SK-N-SH (cell line): ENCODE measurements at regions not wholly inside any gene's neighbourhood (a gene's known extent, or its start where the extent isn't known, plus 50 kb on each side); places are given as distances from the start of the nearest gene placed in this dataset.

Experiments used
- CTCF ChIA-PET: fragments of 300-600, 350-600 bp; formaldehyde crosslinking; extraction: SDS; loops from one replicate; lab custom pipeline; 2021; lab: Yijun Ruan, JAX
- POLR2A ChIA-PET: fragments of 350-600 bp; sonication (Branson Sonifier 250); formaldehyde crosslinking; extraction: SDS; loops from one replicate; lab custom pipeline; 2020; ENCODE audit warnings: antibody characterized with exemption, inconsistent platforms; lab: Yijun Ruan, JAX
- DNase-seq: peaks from one replicate; pipeline ENCODE4 v3.0.0; 2012
- H2AFZ ChIP-seq: fragments of 200-600 bp; sonication (generic); 2 replicates; pipeline ENCODE4 v1.8.1; 2016; ENCODE audit warnings: antibody characterized with exemption, mild to moderate bottlenecking, low read depth
- H3F3A ChIP-seq: fragments of 200-600 bp; sonication (generic); replicated peaks from 2 replicates; pipeline ENCODE3; 2016; ENCODE audit warnings: antibody characterized with exemption, mild to moderate bottlenecking; ENCODE audit not compliant: insufficient read depth
- H3K27ac ChIP-seq, 2 experiments: fragments of 200-500 bp in 1 of 2; fragments of 200-600 bp in 1 of 2; sonication (Bioruptor generic) in 1 of 2; sonication (generic), shearing (Covaris generic) in 1 of 2; 2 replicates each; pipeline versions ENCODE4 v1.5.1 to v1.6.1; 2014 to 2016; ENCODE audit warnings: low read depth in 2 of 2, inconsistent platforms in 1 of 2, low read length in 1 of 2, mild to moderate bottlenecking in 1 of 2, mixed read lengths in 1 of 2
- H3K27me3 ChIP-seq: fragments of 200-600 bp; sonication (generic), shearing (Covaris generic); 2 replicates; pipeline ENCODE4 v1.6.1; 2016; ENCODE audit warnings: mixed run types; ENCODE audit not compliant: insufficient read depth
- H3K36me3 ChIP-seq, 2 experiments: fragments of 200-500 bp in 1 of 2; fragments of 200-600 bp in 1 of 2; sonication (Bioruptor generic) in 1 of 2; sonication (generic) in 1 of 2; replicated peaks in 1 of 2; 2 replicates each; pipeline versions ENCODE3 to v1.5.1; 2014 to 2016; ENCODE audit warnings: low read length in 1 of 2, mild to moderate bottlenecking in 1 of 2; ENCODE audit not compliant: insufficient read depth in 2 of 2, control insufficient read depth in 1 of 2
- H3K4me1 ChIP-seq, 2 experiments: fragments of 200-500 bp in 1 of 2; fragments of 200-600 bp in 1 of 2; sonication (Bioruptor generic) in 1 of 2; sonication (generic), shearing (Covaris generic) in 1 of 2; 2 replicates each; pipeline versions ENCODE4 v1.5.1 to v1.6.1; 2014 to 2016; ENCODE audit warnings: low read depth in 1 of 2, low read length in 1 of 2, mixed run types in 1 of 2; ENCODE audit not compliant: insufficient read depth in 2 of 2, control insufficient read depth in 1 of 2
- H3K4me2 ChIP-seq: fragments of 200-600 bp; sonication (generic), shearing (Covaris generic); 2 replicates; pipeline ENCODE4 v1.6.1; 2017; ENCODE audit warnings: mixed run types
- H3K4me3 ChIP-seq, 2 experiments: fragments of 200-500 bp in 1 of 2; fragments of 200-600 bp in 1 of 2; sonication (Bioruptor generic) in 1 of 2; sonication (generic), shearing (Covaris generic) in 1 of 2; 2 replicates each; pipeline versions ENCODE4 v1.5.1 to v1.8.1; 2014 to 2016; ENCODE audit warnings: low read depth in 2 of 2, inconsistent platforms in 1 of 2, low read length in 1 of 2, mild to moderate bottlenecking in 1 of 2, mixed read lengths in 1 of 2, moderate library complexity in 1 of 2
- H3K79me2 ChIP-seq: fragments of 200-600 bp; sonication (generic); 2 replicates; pipeline ENCODE4 v1.8.1; 2017; ENCODE audit warnings: mild to moderate bottlenecking; ENCODE audit not compliant: insufficient read depth
- H3K9ac ChIP-seq: fragments of 200-600 bp; sonication (generic); 2 replicates; pipeline ENCODE4 v1.6.1; 2017; ENCODE audit warnings: mixed run types
- H3K9me2 ChIP-seq: fragments of 200-600 bp; sonication (generic); 2 replicates; pipeline ENCODE4 v1.6.1; 2017; ENCODE audit warnings: mixed run types
- H3K9me3 ChIP-seq: fragments of 200-600 bp; sonication (generic); 2 replicates; pipeline ENCODE4 v1.6.1; 2017; ENCODE audit warnings: mixed run types, mild to moderate bottlenecking, moderate library complexity
- H4K20me1 ChIP-seq: fragments of 200-600 bp; sonication (generic); 2 replicates; pipeline ENCODE4 v1.6.1; 2017; ENCODE audit warnings: mild to moderate bottlenecking, mixed run types; ENCODE audit not compliant: insufficient read depth
- ELF1 ChIP-seq: IDR thresholded peaks from 2 replicates; pipeline ENCODE4 v1.4.0; 2012
- EP300 ChIP-seq, 2 experiments: IDR thresholded peaks; 2 replicates each; pipeline versions ENCODE4 v1.4.0 to v1.6.1; 2012; ENCODE audit warnings: borderline replicate concordance in 1 of 2, low read depth in 1 of 2, low read length in 1 of 2
- EZH2phosphoT487 ChIP-seq: fragments of 200-600 bp; sonication (generic); IDR thresholded peaks from 2 replicates; pipeline ENCODE4 v1.6.1; 2017; ENCODE audit warnings: low read depth, mixed run types, mild to moderate bottlenecking, antibody characterized with exemption, moderate library complexity, borderline replicate concordance
- FOXM1 ChIP-seq: IDR thresholded peaks from 2 replicates; pipeline ENCODE4 v1.4.0; 2012; ENCODE audit warnings: low read depth, mild to moderate bottlenecking
- GABPA ChIP-seq: IDR thresholded peaks from 2 replicates; pipeline ENCODE4 v1.4.0; 2012; ENCODE audit warnings: low read depth, mild to moderate bottlenecking
- GATA2 ChIP-seq: sonication (generic); formaldehyde crosslinking; IDR thresholded peaks from 2 replicates; pipeline ENCODE4 v1.5.0; 2020; ENCODE audit warnings: mild to moderate bottlenecking, missing genetic modification reagents
- JUND ChIP-seq: IDR thresholded peaks from 2 replicates; pipeline ENCODE4 v1.4.0; 2012
- MAX ChIP-seq: IDR thresholded peaks from 2 replicates; pipeline ENCODE4 v1.4.0; 2012; ENCODE audit warnings: low read depth
- MEF2A ChIP-seq: IDR thresholded peaks from 2 replicates; pipeline ENCODE4 v1.4.0; 2012; ENCODE audit warnings: low read depth, borderline replicate concordance
- NFIC ChIP-seq: IDR thresholded peaks from 2 replicates; pipeline ENCODE4 v1.4.0; 2012; ENCODE audit warnings: borderline replicate concordance
- NRF1 ChIP-seq: IDR thresholded peaks from 2 replicates; pipeline ENCODE4 v1.6.1; 2012; ENCODE audit warnings: low read depth, mild to moderate bottlenecking, low read length
- PBX3 ChIP-seq: IDR thresholded peaks from 2 replicates; pipeline ENCODE4; 2012
- REST ChIP-seq: IDR thresholded peaks from 2 replicates; pipeline ENCODE4 v1.6.1; 2012; ENCODE audit warnings: mild to moderate bottlenecking, low read depth, low read length, moderate library complexity
- RFX5 ChIP-seq: IDR thresholded peaks from 2 replicates; pipeline ENCODE4 v1.6.1; 2012; ENCODE audit warnings: mild to moderate bottlenecking, improper control_type of control experiment, low read length
- RXRA ChIP-seq: IDR thresholded peaks from 2 replicates; pipeline ENCODE4 v1.4.0; 2012; ENCODE audit warnings: low read depth, mild to moderate bottlenecking, borderline replicate concordance
- SIN3A ChIP-seq: IDR thresholded peaks from 2 replicates; pipeline ENCODE4 v1.6.1; 2012; ENCODE audit warnings: low read depth, mild to moderate bottlenecking, low read length, moderate library complexity, borderline replicate concordance
- TCF12 ChIP-seq: IDR thresholded peaks from 2 replicates; pipeline ENCODE4 v1.4.0; 2012
- USF1 ChIP-seq: IDR thresholded peaks from 2 replicates; pipeline ENCODE4 v1.4.0; 2012; ENCODE audit warnings: low read depth, borderline replicate concordance
- WGBS: methylation state at CpG from one replicate; pipeline ENCODE4 v1.1.6; 2017; ENCODE audit warnings: low lambda C conversion rate; 5-methylcytosine and 5-hydroxymethylcytosine counted together
- TF ChIP-seq, protein P1 (sequence below): fragments of 150-350 bp; IDR thresholded peaks from 2 replicates; pipeline ENCODE4 v1.6.1; 2017; ENCODE audit warnings: antibody characterized with exemption, low read length, low read depth, borderline replicate concordance

DNA sequence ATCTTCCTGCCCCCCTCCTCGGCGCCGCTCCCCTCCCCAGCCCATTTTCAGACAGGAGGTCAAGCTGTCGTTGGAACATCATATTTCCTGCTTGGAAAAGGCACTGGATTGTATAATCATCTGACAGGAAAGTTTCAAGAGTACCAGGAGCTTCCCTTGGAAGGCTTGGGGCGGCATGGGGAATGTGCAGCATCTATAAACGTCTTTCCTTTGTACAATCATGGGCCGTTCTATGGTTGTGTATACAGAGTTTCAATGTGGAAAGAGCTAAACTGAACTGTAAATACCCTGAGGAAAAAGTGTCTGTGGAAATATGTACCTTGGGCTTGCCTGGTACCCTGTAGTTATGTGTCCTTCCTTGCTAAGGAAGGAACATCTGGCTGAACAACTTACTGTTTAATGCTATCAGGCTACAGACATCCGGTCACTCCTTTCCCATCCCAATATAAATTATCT lies 368.1 kb upstream of the ADGRL2 start:
- H2AFZ ChIP-seq: no peak overlapping the region
- no peak overlapping the region for H3K9ac ChIP-seq
- no peaks in the 10 kb centered on the region for H4K20me1 ChIP-seq
- no peaks in the 10 kb centered on the region for H3K9me2 ChIP-seq
- no peak for TF ChIP-seq GATA2 (CRISPR knock-in tag)
- no peak for TF ChIP-seq PBX3
- no peak for TF ChIP-seq ELF1
- no peak for TF ChIP-seq MAX
- no peak for TF ChIP-seq TCF12
- no peak for TF ChIP-seq GABPA
- no peaks in the 10 kb centered on the region for H3F3A ChIP-seq
- H3K27ac ChIP-seq: no peak overlapping the region
- no peaks in the 10 kb centered on the region for H3K27me3 ChIP-seq
- H3K4me1 ChIP-seq: peaks cover 0 to 8% of the 10 kb centered on the region in 2 experiments; a peak in 2 of 4 replicates
- no peak overlapping the region for H3K4me3 ChIP-seq
- H3K4me2 ChIP-seq: no peak overlapping the region
- no peaks in the 10 kb centered on the region for H3K36me3 ChIP-seq
- CTCF ChIA-PET: no interaction called here
- DNase-seq: no peak
- no peaks in the 10 kb centered on the region for H3K79me2 ChIP-seq
- WGBS: 83% methylated on average over 8 of the region's 8 CpGs
- POLR2A ChIA-PET: no interaction called here
- H3K9me3 ChIP-seq: no peaks in the 10 kb centered on the region

GRCh38 chr1:81432059-81432458 lies 368.7 kb upstream of the ADGRL2 start:
- Histone ChIP-seq H3K4me1 (peaks cover 0 to 8% of the 10 kb centered on the region in 2 experiments; a peak in 2 of 4 replicates), H3K79me2 (no peaks in the 10 kb centered on the region), H3K27ac (no peak overlapping the region; a peak in 1 of 4 replicates), H3K27me3 (no peaks in the 10 kb centered on the region), H3K9me2 (no peaks in the 10 kb centered on the region), H3K4me3 (no peak overlapping the region), H3K9me3 (no peaks in the 10 kb centered on the region), H4K20me1 (no peaks in the 10 kb centered on the region), H3F3A (no peaks in the 10 kb centered on the region), H2AFZ (no peak overlapping the region), H3K36me3 (no peaks in the 10 kb centered on the region), H3K9ac (no peak overlapping the region), H3K4me2 (no peak overlapping the region)
- 82% methylated on average over 4 of the region's 4 CpGs for WGBS
- no peak for DNase-seq
- ChIA-PET POLR2A (no interaction called here), CTCF (no interaction called here)
- TF ChIP-seq RXRA (no peak), ELF1 (no peak), FOXM1 (no peak), SIN3A (no peak), PBX3 (no peak), EP300 (IDR thresholded peaks at IDR 0.05; ENCODE audit: borderline replicate concordance in 1 of 2, low read depth in 1 of 2, low read length in 1 of 2) (no peak), REST (no peak), NFIC (no peak), MAX (no peak), RFX5 (no peak), USF1 (no peak), MEF2A (no peak), EZH2phosphoT487 (no peak), JUND (no peak), NRF1 (no peak)
- TF ChIP-seq, protein P1, sequence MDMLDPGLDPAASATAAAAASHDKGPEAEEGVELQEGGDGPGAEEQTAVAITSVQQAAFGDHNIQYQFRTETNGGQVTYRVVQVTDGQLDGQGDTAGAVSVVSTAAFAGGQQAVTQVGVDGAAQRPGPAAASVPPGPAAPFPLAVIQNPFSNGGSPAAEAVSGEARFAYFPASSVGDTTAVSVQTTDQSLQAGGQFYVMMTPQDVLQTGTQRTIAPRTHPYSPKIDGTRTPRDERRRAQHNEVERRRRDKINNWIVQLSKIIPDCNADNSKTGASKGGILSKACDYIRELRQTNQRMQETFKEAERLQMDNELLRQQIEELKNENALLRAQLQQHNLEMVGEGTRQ: no peak
